Gastroesophageal sphincter (tissue), 4 donors: ENCODE measurements at regions not wholly inside any gene's neighbourhood (a gene's known extent, or its start where the extent isn't known, plus 50 kb on each side); places are given as distances from the start of the nearest gene placed in this dataset.

ENCODE experiments used
- ATAC-seq: fragments of 150-250 bp; one replicate; pipeline ENCODE4 v1.9.1; 2016; ENCODE audit warnings: mild to moderate bottlenecking, moderate library complexity
- H3K27ac ChIP-seq, 4 donors: fragments of 200-600 bp; sonication (generic) in 3 of 4; 1 replicate in 3 of 4; 2 replicates in 1 of 4; pipeline ENCODE4 v1.5.1; 2016 to 2019
- H3K27me3 ChIP-seq: fragments of 200-600 bp; sonication (generic); one replicate; pipeline ENCODE4 v1.5.1; 2019
- H3K36me3 ChIP-seq, 2 donors: fragments of 200-600 bp; sonication (generic); one replicate each; pipeline ENCODE4 v1.5.1; 2019; ENCODE audit warnings: control low read depth in 1 of 2
- H3K4me1 ChIP-seq, 3 donors: fragments of 200-600 bp; sonication (generic); 1 replicate in 2 of 3; 2 replicates in 1 of 3; pipeline ENCODE4 v1.5.1; 2016 to 2019; ENCODE audit warnings: control low read depth in 2 of 3
- H3K4me3 ChIP-seq, 2 donors: fragments of 200-600 bp; sonication (generic); one replicate each; pipeline ENCODE4 v1.5.1; 2019; ENCODE audit warnings: mild to moderate bottlenecking in 1 of 2, moderate library complexity in 1 of 2
- H3K9me3 ChIP-seq, 3 donors: fragments of 200-600 bp; sonication (generic); one replicate each; pipeline ENCODE4 v1.5.1; 2017 to 2019; ENCODE audit warnings: control low read depth in 2 of 3
- CTCF ChIP-seq, 4 experiments: fragments of 200-600 bp in 2 of 4; fragments of 450-650 bp in 2 of 4; sonication (generic) in 1 of 4; IDR thresholded peaks; one replicate each; pipeline ENCODE4 v1.5.1; 2017 to 2019; ENCODE audit warnings: antibody characterized with exemption in 4 of 4, mild to moderate bottlenecking in 2 of 4, moderate library complexity in 2 of 4
- EP300 ChIP-seq: sonication (generic); formaldehyde crosslinking; IDR thresholded peaks from one replicate; pipeline ENCODE4 v1.6.1; 2017; ENCODE audit warnings: antibody characterized with exemption, mild to moderate bottlenecking
- POLR2A ChIP-seq, 2 donors: fragments of 450-650 bp; IDR thresholded peaks; one replicate each; pipeline ENCODE4 v1.6.1; 2017; ENCODE audit warnings: antibody characterized with exemption in 2 of 2, mild to moderate bottlenecking in 2 of 2, moderate library complexity in 1 of 2
- POLR2AphosphoS5 ChIP-seq: sonication (generic); formaldehyde crosslinking; IDR thresholded peaks from one replicate; pipeline ENCODE4 v1.6.1; 2017; ENCODE audit warnings: antibody characterized with exemption
- WGBS, 2 donors: methylation state at CpG; one replicate each; pipeline ENCODE4 v1.1.5; 2018; ENCODE audit warnings: low coverage in 1 of 2; 5-methylcytosine and 5-hydroxymethylcytosine counted together

GRCh38 chr9:15113288-15113687 is 193.7 kb downstream of the TTC39B start:
- no peaks in the 10 kb centered on the region for H3K36me3 ChIP-seq
- ATAC-seq = no peak
- H3K4me3 ChIP-seq = no peak overlapping the region
- no peak for TF ChIP-seq EP300
- TF ChIP-seq POLR2AphosphoS5 = no peak
- TF ChIP-seq POLR2A (IDR thresholded peaks at IDR 0.05) = no peak
- no peak for TF ChIP-seq CTCF (IDR thresholded peaks at IDR 0.05)
- H3K27me3 ChIP-seq = no peaks in the 10 kb centered on the region
- H3K27ac ChIP-seq = no peak overlapping the region
- no peaks in the 10 kb centered on the region for H3K4me1 ChIP-seq
- H3K9me3 ChIP-seq = no peaks in the 10 kb centered on the region

DNA sequence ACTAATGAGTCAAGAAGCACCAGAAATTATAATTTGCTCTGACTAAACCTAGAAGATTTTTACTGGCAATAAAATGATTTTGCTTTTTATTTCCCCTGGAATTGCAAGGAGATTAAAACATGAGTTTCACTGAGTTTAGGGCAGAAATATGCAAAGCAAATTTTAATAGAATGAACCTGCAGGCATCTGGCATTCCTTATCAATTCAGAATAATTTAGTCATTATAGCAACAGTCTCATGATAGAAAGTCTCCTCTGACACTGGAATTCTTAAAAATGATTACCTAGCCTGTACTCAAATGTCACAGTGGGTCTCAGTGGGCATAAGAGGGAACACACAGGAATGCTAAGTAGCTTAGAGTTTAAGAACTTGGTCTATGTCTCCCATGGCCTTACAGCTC is 195.9 kb downstream of the TTC39B start:
- no peaks in the 10 kb centered on the region for H3K27me3 ChIP-seq
- no peak for ATAC-seq

DNA sequence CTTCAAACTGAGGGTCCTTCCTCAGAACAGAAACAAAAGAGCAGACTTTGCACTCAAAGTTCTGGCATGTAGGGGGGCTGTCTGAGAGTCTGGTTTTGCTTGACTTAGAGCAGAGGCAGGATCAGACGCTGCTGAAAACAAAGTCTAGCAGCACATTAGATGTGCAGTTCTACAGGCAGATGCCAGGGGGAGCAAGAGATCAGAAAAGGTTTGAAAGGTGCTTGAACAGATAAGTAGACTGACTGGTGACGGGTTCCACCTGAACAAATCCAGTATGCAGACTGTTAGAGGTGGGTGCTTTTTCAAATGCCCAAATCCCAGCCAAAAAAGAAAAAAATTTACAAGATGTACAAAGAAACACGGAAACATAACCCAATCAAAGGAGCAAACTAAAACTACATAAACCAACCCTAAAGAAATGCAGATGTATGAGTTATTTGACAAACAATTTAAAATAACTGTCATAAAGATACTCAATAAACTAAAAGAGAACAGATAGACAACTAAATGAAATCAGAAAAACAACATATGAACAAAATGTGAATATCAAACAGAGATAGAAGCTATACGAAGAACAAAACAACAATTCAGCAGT is 194.7 kb upstream of the FREM1 start:
- H3K9me3 ChIP-seq = peaks cover 0 to 5% (median 0%) of the 10 kb centered on the region in 3 donors
- H3K36me3 ChIP-seq = no peaks in the 10 kb centered on the region
- ATAC-seq = no peak
- H3K4me3 ChIP-seq = no peak overlapping the region
- 27 to 47% methylated on average over 3 to 4 of the region's 4 CpGs for WGBS, 2 donors
- no peaks in the 10 kb centered on the region for H3K27me3 ChIP-seq
- no peak for TF ChIP-seq POLR2A (IDR thresholded peaks at IDR 0.05)
- TF ChIP-seq CTCF (IDR thresholded peaks at IDR 0.05) = peak; percentile 50 to 70 (median 62)
- no peaks in the 10 kb centered on the region for H3K4me1 ChIP-seq
- no peak overlapping the region for H3K27ac ChIP-seq

More for the DNA sequence above, 195.9 kb downstream of the TTC39B start:
- TF ChIP-seq EP300 (no peak), POLR2A (IDR thresholded peaks at IDR 0.05) (no peak), CTCF (IDR thresholded peaks at IDR 0.05) (no peak), POLR2AphosphoS5 (no peak)
- H3K4me1 ChIP-seq = no peaks in the 10 kb centered on the region
- H3K9me3 ChIP-seq = peaks cover 0 to 5% (median 0%) of the 10 kb centered on the region in 3 donors
- H3K27ac ChIP-seq = no peak overlapping the region
- no peak overlapping the region for H3K4me3 ChIP-seq
- no peaks in the 10 kb centered on the region for H3K36me3 ChIP-seq

GRCh38 chr9:15103290-15103689 is 193.1 kb upstream of the FREM1 start:
- Histone ChIP-seq H3K36me3 (no peaks in the 10 kb centered on the region), H3K27me3 (no peaks in the 10 kb centered on the region), H3K4me3 (no peak overlapping the region), H3K9me3 (peaks cover 0 to 5% (median 0%) of the 10 kb centered on the region in 3 donors), H3K4me1 (no peaks in the 10 kb centered on the region), H3K27ac (no peak overlapping the region)
- WGBS, 2 donors = 41 to 49% methylated on average over 3 of the region's 3 CpGs
- no peak for ATAC-seq
- TF ChIP-seq POLR2A (IDR thresholded peaks at IDR 0.05) (no peak), POLR2AphosphoS5 (no peak), CTCF (IDR thresholded peaks at IDR 0.05) (no peak), EP300 (no peak)

DNA sequence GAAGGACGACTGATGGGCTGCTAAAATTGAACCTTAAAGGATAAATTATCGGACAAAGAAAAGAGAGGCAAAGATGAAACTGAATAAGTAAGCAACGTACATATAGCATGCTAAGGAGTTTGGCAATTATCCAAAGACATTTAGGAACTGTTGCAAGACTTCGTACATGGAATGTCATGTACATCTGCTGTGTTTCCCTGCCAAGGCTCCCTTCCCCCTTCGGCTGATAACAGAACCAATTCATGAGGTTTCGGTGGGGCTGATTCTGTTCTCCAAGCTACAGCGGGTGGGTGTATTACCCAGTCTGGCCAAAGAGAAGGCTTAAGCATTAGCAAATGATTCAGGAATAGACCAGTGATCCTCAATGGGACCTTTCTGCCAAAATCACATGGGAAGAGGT is 190.9 kb upstream of the FREM1 start:
- Histone ChIP-seq H3K27me3 (no peaks in the 10 kb centered on the region), H3K4me3 (no peak overlapping the region), H3K4me1 (no peaks in the 10 kb centered on the region), H3K27ac (no peak overlapping the region), H3K9me3 (no peaks in the 10 kb centered on the region), H3K36me3 (no peaks in the 10 kb centered on the region)
- WGBS, 2 donors = 73 to 86% methylated on average over 6 to 7 of the region's 7 CpGs
- ATAC-seq = no peak
- TF ChIP-seq POLR2AphosphoS5 (no peak), CTCF (IDR thresholded peaks at IDR 0.05) (no peak), POLR2A (IDR thresholded peaks at IDR 0.05) (no peak), EP300 (no peak)
